Activated T-cell treated with anti-CD3 and anti-CD28 coated beads, Interleukin-2, amount 50 U/mL, for 48 hours (primary cell): ENCODE measurements at regions not wholly inside any gene's neighbourhood (a gene's known extent, or its start where the extent isn't known, plus 50 kb on each side); places are given as distances from the start of the nearest gene placed in this dataset.
"Not testable (repeated sequence)": the region's sequence is repeated elsewhere in the genome, so short reads cannot be mapped to it uniquely, and the experiment has no call there.

ENCODE experiments used
- DNase-seq, 2 experiments: peaks; one replicate each; pipeline ENCODE4 v3.0.0-alpha.2; 2020

DNA sequence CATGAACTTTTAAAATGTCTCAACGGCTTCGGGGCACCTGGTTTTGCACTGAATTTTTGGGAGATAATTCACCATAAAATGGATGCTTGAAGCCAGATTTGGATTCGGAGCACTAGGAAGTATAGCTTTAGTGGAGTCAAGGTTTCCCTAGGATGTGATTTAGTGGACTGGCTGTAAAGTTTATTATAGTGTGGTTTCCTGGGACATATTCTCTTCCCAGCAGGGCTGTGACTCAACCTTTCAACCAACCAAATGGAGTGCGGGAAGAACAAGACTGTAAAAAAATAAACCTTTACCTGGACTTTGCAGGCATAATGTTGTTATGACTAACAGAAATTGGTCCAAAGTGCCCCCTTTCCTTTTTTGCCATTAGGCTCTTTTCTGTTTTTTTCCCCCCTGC lies 327.4 kb upstream of the MAN1A1 start:
- no peak for DNase-seq

DNA sequence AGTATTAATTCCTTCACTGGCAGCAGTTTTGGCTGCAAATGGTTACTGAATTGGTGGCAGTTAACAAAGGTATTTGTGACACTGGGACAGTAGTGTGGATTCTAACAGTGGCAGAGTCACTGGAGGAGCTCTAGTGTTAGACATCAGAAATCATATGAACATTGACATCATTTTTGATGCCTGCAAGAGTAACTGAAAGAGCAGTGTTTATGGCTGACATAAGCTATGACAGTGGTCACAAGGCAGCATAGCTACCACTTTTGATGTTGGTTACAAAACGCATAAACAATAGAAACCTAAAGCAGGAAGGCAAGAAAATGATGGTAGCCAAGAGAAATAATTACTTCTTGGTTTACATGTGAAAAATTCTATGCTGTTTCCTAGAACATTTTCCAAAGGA lies 326.7 kb upstream of the MAN1A1 start:
- DNase-seq = no peak

DNA sequence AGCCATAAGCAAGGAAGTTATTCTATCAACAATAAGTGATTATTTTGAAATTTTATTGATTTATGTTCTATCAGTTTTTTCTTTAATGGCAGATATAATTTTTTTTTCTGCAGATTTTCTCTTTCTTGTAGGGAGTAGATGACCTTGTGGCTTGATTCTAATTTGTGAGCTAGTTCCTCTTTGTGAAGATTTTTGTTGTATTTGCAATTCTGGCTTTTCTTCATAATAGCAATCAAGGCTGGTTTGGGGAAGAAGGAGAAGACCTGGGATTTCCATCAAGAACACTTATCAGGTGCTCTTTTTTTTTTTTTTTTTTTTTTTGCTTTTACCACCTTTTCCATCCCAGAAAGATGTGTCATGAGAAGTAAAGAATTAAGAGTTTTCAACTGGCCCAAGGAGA lies 324.2 kb upstream of the MAN1A1 start:
- no peak for DNase-seq

DNA sequence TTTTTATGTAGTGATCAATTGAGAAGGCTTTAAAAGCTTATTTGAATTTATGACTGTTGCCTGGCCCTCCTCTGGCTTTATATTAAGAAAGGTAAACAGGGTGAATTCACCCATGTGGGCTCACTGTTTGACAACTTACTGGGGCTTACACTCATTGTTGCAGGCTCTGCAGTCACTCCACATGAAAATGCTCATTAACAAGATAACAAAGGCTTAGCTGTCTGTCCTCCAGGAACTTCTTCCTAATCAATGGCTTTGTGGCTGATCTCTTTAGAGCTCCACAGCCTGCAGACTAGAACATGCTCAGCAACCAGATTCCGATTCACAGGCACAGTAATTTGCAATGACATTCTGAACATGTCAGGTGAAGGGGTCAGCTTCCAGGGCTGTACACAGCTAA lies 323.2 kb upstream of the MAN1A1 start:
- DNase-seq = no peak

DNA sequence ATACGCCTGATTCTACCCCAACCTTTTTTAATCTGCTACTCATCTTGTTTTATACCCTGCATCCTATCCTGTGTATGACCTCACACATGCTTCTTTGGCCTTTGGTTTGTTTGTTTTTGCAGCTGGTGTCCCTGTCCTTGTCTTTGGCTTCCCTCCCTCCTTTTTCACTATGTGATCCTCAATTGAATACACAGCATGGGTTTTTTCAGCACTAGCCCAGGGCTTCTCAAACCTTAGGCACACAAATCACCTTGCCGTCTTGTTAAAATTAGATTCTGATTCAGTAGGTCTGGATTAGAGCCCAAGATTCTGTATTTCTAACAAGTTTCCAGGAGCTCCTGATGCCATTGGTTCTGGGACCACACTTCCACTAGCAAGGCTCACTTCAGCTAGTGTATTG lies 321.5 kb upstream of the MAN1A1 start:
- no peak for DNase-seq

DNA sequence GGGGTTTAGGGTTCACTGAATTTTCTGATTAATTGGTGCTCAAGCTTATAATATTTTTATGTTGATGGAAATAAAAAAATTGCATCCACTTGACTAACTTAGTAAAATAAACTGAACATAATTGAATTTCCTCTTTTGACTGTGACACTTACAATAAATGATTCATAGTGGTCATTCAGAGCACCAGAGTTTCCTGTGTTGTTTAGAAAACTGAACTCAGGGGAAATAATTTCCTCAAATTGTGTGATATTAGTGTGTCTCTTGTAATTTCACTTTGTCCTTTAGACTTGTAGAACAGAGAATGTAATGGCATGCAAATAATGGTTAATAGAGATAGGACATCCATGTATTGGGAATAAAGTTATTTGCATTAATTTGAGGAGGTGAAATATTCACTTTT lies 319.7 kb upstream of the MAN1A1 start:
- no peak for DNase-seq

DNA sequence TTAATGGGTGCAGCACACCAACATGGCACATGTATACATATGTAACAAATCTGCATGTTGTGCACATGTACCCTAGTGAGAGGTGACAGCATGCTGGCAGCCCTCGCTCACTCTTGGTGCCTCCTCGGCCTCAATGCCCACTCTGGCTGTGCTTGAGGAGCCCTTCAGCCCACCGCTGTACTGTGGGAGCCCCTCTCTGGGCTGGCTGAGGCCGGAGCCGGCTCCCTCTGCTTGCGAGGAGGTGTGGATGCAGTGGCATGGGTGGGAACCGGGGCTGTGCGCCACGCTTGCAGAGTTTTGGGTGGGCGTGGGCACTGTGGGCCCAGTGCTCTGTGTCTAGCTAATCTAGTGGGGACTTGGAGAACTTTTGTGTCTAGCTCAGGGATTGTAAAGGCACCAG lies 315.9 kb upstream of the MAN1A1 start:
- not testable (repeated sequence) for DNase-seq

DNA sequence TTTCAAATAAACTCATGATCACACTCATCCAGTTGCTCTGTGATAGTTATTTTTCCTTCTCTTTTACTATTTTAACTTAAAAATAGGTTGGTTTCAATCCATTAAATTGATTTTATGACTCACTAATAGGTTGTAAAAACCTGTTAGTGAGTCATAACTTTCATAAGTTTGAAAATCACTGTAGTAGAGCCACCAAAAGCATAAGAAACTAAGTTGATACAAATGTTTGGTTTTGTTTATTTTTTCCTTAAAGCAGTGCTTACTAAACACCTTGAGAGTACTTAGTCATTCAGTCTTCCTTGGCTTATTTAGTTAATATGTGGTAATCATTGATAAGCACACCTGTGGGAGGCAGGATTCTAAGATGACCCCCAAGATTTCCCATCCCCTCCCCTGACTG lies 312.1 kb upstream of the MAN1A1 start:
- no peak for DNase-seq

DNA sequence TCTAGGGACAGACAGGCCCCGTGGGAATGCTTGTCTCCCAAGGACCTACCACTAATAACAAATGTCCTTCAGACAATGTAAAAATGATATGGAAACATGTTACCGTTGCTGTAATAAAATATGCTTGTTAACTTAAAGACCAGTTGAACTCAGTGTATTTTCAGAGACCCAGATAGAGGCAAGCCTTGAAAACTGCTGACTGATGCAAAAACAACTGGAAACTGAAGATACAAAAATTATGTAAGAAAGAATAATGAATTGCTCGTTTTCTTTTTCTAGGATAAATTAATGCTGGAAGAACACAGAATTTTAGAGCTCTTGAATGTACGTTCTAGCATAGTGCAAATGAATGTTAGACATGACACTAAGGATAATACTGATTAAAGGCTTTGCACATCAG lies 311.5 kb upstream of the MAN1A1 start:
- no peak for DNase-seq

DNA sequence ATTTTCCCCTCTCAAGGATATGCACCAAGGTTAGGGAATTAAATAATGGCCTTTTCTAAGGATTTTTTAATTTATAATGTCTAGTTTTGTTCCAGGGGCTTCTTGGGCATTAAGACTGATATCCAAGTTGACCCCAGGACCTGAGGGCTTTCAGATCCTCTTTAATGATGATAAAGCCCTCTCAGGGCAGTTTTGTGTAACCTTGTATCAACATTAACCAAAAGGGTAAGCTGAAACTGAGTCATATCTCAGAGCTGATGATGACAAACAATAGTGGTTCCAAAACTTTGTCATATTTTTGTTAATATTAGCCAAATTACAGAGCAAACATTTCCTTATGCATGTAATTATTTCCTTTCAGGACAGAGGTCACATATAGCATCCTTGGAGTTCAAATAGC lies 309.4 kb upstream of the MAN1A1 start:
- no peak for DNase-seq

DNA sequence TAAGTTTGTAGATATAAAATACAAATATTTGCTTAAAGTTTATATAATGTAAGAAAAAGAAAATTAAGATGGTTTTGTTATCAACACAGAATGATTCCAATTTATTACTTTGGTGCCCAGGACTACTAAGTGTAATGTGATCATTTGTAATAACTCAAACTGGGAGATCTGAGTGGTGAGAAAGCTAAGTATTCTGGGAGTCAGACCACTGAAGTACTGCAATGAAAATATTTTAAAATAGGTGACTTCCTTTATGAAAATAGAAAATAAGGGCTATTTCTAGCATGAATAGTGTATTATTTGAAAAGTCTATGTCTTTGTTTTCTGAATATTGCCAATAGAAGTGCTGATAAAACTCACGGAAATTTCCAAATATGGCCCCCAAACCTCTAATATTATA lies 305.6 kb upstream of the MAN1A1 start:
- no peak for DNase-seq

DNA sequence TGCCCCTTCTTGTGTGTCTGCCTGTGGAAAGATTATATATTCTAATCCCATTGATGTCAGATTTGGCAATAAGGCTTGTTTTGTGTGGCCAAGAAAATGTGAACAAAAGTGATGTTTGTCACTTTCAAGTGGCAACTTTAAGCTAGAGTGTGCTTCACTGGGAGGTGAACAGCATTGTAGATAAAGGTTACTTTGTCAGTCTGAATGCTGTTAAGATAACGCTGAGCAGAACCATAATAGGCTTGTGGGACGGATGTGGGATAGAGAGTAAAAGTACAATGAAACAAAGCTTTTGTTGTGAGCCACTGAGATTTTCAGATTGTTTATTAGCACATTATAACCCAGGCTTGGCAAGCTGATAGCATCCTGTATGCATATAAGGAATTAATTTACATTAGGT lies 303.8 kb upstream of the MAN1A1 start:
- DNase-seq = no peak

DNA sequence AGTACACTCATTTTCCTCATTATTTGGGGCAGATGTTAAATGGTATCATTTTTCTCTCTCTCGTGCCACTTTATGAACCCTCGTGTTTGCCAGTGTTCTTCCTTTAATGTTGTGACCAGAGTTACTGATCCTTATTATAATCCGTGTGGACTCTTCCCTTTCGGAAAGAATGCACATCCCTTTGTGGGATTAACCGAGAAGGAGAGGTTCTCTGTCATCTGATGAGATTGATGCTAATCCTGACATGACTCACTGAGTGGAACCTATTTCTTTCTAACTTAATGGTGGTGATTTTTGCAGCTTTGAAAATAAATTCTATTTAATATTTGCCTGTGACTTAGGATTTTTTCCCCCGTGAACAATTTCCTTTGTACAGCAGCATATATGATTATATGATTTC lies 300.0 kb upstream of the MAN1A1 start:
- DNase-seq = no peak

DNA sequence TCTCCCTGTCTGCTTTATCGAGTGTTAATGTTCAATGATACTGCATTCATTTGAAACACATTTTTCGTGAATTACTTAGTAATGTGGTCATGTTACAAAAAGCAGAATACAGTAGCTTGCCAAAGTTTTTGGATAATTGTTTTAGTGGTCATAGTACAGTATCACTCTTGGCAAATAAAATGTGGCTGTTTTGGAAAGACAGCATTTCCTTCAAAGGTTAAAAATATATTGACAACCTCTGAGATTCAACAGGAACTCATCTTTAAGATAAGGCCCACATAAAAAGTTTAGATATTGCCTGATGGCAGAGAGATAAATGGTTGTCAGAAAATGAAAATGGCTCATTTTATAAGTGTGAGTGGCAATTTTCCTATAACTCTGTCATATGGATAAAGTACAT lies 297.7 kb upstream of the MAN1A1 start:
- DNase-seq = no peak

DNA sequence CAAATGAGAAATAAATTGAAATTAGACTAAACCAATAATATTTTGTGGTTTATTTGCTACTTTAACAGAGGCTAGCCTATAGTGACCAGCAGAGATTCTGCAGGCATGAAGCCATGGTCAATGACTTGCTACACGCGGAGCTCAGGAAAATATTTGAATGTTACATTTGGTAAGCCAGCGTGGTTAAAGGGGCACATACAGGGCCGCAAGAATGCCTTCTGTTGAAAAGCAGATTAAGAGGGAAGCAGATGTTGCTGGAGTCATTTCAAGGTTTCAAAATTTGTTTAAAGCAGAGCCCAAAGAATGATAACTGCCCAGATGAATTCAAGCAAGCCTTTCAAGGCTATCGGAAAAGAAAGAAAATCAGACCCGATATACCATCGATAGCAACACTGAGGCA lies 294.3 kb upstream of the MAN1A1 start:
- DNase-seq = no peak

DNA sequence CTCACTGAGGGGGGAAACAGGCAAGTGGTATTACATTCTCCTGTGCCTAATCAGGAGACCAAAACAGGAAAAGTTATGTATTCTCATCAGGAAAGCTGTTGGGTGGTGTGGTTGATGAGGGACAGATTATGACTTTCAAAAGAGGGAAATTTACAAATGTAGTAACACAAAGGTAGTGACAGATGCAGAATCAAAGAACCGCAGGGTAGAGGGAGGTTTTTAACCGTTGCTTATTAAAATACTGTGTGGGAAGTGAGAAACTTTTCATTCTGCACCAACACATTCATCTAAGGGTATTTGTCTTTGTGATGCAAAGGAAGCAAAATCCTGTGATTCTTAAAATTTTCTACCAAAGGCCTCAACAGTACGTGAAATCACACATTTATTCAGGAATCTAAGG lies 288.2 kb upstream of the MAN1A1 start:
- no peak for DNase-seq

DNA sequence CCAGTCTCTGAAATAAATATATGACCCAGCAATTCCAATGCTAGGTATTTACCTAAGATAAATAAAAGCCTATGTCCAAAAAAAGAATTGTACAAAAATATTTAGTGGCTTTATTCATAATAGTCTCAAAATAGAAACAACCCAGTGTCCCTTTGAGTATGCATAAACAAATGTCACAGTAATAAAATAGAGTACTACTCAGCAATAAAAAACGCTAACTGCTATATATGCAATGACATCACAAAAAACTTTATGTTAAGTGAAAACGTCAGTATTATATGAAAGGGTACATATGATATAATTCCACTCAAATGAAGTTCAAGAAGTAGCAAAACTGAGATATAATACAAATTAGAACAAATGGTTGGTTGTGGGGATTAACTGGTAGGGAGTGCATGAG lies 286.5 kb upstream of the MAN1A1 start:
- no peak for DNase-seq

DNA sequence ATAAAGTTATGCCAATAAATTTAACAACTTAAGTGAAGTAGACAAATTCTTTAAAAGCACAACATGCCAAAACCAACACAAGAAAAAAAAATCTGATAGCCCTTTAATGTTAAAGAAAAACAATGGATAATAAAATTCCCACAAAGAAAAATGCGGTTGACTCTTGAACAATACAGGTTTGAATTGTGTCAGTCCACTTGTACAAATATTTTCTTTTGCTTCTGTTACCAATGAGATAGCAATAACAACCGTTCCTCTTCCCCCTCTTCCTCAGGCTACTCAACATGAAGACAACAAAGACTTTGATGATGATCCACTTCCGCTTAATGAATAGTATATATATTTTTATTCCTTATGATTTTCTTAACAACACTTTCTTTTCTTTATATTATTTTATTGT lies 283.9 kb upstream of the MAN1A1 start:
- no peak for DNase-seq

DNA sequence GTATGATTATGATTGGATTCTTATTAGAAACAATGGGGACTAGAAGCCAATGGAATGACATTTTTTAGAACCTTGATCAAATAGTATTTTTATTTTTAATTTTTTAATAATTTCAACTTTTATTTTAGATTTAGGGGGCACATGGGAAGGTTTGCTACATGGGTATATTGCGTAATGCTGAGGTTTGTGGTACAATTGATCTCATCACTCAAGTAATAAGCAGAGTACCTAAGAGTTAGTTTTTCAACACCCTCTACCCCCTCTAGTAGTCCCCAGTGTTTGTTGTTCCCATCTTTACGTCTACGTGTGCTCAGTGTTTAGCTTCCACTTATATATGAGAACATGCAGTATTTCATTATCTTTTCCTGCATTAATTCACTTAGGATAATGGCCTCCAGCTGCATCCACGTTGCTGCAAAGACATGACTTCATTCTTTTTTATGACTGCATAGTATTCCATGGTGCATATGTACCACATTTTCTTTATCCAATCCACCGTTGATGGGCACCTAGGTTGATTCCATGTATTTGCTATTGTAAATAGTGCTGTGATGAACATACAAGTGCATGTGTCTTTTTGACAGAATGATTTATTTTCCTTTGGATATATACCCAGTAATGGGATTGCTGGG lies 281.1 kb upstream of the MAN1A1 start:
- DNase-seq = no peak

DNA sequence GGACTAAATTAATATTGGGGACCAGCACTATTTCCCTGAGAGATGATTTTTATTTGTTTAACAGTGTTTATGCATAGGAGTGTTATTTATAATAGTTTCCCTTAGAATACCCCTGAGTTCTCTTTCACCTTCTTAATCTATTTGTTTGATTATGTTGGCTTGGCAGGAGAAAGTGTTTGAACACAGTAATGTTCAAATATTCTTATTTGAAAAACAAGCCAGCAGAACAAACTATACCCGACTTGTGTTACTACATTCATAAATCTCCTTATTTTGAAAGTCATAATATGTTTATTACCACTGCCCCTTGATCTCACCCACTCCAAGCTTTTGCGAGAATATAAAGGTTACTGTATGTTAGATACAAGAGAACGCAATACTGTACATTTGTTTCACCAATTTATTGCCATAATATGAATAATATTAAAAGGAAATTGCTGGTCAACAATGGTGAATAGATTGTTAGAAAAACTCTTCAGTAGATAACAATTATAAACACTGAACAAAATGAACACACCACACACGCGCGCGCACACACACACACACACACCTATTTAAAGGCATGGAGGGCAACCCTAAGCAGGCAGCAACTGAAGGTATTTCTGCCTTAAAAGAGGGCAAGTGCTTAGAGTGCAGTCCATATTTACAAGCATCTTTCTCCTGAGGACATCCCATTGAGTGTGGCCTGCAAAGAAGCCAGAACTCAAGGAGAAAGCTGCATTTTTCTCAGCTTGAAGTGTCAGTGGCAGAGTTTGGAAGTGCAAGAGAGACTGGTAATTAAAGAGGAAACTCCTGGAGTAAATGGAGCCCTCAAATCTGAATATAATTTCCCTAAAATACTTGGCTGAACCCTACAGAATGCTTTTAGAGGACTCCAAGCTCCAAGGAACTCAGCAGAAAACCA lies 279.4 kb upstream of the MAN1A1 start:
- no peak for DNase-seq

DNA sequence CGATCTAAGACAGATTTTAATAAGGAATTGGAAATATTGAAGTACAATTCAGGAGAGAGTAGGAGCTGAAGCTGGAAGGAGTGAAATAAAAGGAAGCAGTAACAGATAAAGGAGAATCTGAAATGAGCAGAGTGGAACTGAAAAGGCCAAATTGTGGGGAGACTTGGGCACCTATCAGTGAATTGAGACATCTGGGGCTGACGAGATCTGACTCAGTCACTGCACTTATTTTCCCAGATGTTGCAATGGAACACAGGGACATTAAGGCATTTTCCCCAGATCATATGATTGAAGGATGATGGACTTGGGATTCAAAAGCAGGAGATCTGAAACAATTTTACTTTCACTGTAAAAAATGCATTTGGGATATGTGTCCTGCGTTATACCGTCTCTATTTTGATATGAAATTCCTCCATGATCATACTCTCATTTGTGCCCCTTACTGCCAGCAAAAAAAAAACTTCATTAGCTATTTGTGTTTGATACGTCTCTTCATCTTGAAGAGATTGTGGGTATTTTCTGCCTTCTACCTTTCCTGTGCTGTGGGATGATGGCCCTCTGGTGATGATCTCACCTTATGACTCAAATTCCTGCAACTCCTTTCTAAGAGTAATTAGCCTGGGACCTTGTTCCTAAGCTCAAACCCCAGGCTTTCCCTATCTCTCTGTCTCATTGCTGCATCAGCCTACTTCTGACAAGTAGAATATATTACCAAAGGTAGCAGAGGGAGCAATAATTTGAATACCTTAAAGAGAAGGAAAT lies 278.5 kb upstream of the MAN1A1 start:
- no peak for DNase-seq

DNA sequence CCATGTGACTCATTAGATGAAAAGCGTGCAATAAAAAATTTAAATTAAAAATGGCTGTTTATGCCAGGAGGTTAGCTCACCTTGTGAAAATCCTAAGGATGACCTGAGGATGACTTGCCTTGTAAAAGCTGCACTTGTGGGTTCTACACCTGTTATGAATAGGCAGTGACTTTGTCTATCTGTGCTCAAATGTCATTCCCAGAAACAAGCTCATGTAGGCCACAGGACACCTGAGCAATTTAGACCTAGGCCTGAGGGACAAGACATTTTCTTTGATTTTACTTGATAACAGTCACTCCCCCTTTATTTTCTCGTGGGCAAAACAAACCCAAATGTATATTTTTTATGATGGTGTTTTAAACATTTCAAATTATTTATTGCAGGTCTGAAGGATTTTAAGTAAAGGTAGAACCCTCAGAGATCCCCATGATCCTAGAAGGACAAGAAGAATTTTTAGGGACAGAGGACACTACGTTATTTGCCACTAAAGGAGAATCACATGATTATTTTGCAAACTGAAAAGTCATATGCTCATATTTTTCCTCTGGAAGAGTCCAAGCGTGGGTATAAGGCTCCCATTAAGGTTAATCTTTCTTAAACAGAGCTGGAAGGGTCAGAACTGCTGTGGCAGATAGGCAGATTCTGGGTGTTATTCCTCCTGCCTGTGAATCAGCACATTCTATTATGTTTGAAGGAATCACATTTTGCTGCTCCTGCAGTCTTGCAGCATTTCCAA lies 277.5 kb upstream of the MAN1A1 start:
- DNase-seq = no peak

DNA sequence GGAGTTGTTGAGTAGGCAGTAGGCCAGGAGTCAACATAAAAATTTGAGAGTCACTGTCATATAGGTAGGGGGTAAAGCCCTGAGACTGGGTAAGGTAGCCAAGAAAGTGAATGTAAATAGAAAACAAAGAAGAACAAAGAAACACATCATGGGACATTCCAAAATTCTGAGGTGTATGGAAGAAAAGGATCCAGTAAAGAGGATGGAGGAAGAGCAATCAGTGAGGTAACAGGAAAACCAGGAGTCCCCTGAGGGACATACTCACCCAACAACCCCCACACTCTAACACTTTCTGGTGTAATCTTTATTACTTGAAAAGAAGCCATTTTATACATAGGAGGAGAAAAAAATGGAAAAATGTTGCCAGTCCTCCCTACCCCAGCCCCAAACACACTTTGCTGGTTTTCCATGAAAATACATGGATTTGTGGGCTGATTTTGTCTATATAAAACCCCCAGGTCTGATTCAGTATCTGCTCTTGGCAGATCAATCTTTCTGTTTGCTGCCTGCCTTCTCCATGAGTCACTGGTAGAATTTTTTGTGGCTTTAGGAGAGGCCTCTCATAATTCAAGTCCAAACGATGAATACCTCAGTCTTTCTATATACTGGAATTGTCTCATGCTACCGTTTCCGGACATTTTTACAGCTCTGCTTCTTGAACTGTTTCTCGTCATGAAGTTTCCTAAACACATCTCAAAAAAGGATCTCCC lies 271.4 kb upstream of the MAN1A1 start:
- no peak for DNase-seq
